Muscle layer of duodenum (tissue), 2 donors: ENCODE measurements at regions not wholly inside any gene's neighbourhood (a gene's known extent, or its start where the extent isn't known, plus 50 kb on each side); places are given as distances from the start of the nearest gene placed in this dataset.

ENCODE experiments used
- H3K27ac ChIP-seq: one replicate; pipeline ENCODE4 v1.7.0; 2013; ENCODE audit warnings: mild to moderate bottlenecking, low read length
- H3K27me3 ChIP-seq: one replicate; pipeline ENCODE4 v1.7.0; 2013; ENCODE audit warnings: low read depth, mild to moderate bottlenecking, control low read depth, low read length
- H3K36me3 ChIP-seq, 2 donors: one replicate each; pipeline ENCODE4 v1.7.0; 2013; ENCODE audit warnings: low read length in 2 of 2, control low read depth in 1 of 2, mild to moderate bottlenecking in 1 of 2; ENCODE audit not compliant: insufficient read depth in 2 of 2, control insufficient read depth in 1 of 2
- H3K4me1 ChIP-seq, 2 donors: one replicate each; pipeline ENCODE4 v1.7.0; 2013; ENCODE audit warnings: low read length in 2 of 2, mild to moderate bottlenecking in 2 of 2, control low read depth in 1 of 2, moderate library complexity in 1 of 2; ENCODE audit not compliant: insufficient read depth in 2 of 2, control insufficient read depth in 1 of 2
- H3K4me3 ChIP-seq, 2 donors: one replicate each; pipeline ENCODE4 v1.7.0; 2013; ENCODE audit warnings: low read length in 2 of 2, low read depth in 1 of 2, mild to moderate bottlenecking in 1 of 2
- H3K9me3 ChIP-seq, 2 donors: one replicate each; pipeline ENCODE4 v1.7.0; 2013; ENCODE audit warnings: low read length in 2 of 2, control low read depth in 1 of 2, mild to moderate bottlenecking in 1 of 2; ENCODE audit not compliant: control insufficient read depth in 1 of 2
- donor health status: healthy.

GRCh38 chr20:60204601-60205000 lies 246.4 kb downstream of the CDH26 start:
- H3K4me1 ChIP-seq, result no peaks in the 10 kb centered on the region

DNA sequence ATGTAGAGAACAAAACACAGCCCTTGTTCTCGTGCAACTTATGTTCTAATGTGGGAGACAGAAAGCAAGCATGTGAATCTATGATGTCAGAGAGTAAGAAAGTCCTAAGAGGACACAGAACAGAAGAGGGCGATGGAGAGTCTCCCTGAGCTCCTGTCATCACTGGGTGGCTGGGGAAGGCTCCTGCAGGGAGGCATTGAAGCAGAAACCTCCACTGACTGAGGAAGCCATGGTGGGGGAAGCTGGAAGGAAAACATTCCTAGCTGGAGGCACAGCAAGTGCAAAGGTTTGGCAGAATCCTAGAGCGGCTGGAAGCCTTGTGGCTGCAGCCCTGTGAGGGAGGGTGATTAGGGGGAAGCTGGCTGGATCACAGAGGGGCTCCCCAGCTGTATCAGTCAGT lies 248.0 kb downstream of the CDH26 start:
- Histone ChIP-seq H3K27me3 (no peaks in the 10 kb centered on the region), H3K9me3 (no peaks in the 10 kb centered on the region), H3K4me1 (no peaks in the 10 kb centered on the region), H3K36me3 (no peaks in the 10 kb centered on the region), H3K27ac (no peak overlapping the region), H3K4me3 (no peak overlapping the region)

More at GRCh38 chr20:60204601-60205000, 246.4 kb downstream of the CDH26 start:
- Histone ChIP-seq H3K36me3 (no peaks in the 10 kb centered on the region), H3K9me3 (no peaks in the 10 kb centered on the region), H3K27me3 (no peaks in the 10 kb centered on the region), H3K27ac (no peak overlapping the region), H3K4me3 (no peak overlapping the region)

- no peaks in the 10 kb centered on the region for H3K4me1 ChIP-seq
- no peaks in the 10 kb centered on the region for H3K27me3 ChIP-seq
- H3K36me3 ChIP-seq, result no peaks in the 10 kb centered on the region
- no peak overlapping the region for H3K27ac ChIP-seq
- H3K9me3 ChIP-seq, result no peaks in the 10 kb centered on the region
- no peak overlapping the region for H3K4me3 ChIP-seq
Measured at GRCh38 chr20:60209048-60209447, 250.8 kb downstream of the CDH26 start.

- H3K27ac ChIP-seq, result no peak overlapping the region
- H3K4me3 ChIP-seq, result no peak overlapping the region
- no peaks in the 10 kb centered on the region for H3K36me3 ChIP-seq
- no peaks in the 10 kb centered on the region for H3K9me3 ChIP-seq
- no peaks in the 10 kb centered on the region for H3K4me1 ChIP-seq
- H3K27me3 ChIP-seq, result no peaks in the 10 kb centered on the region
Measured at GRCh38 chr20:60210779-60211617, 252.8 kb downstream of the CDH26 start.

GRCh38 chr20:60211618-60212463 lies 253.6 kb downstream of the CDH26 start:
- no peak overlapping the region for H3K4me3 ChIP-seq
- no peaks in the 10 kb centered on the region for H3K9me3 ChIP-seq
- H3K36me3 ChIP-seq, result no peaks in the 10 kb centered on the region
- no peak overlapping the region for H3K27ac ChIP-seq
- no peaks in the 10 kb centered on the region for H3K27me3 ChIP-seq
- H3K4me1 ChIP-seq, result no peaks in the 10 kb centered on the region

DNA sequence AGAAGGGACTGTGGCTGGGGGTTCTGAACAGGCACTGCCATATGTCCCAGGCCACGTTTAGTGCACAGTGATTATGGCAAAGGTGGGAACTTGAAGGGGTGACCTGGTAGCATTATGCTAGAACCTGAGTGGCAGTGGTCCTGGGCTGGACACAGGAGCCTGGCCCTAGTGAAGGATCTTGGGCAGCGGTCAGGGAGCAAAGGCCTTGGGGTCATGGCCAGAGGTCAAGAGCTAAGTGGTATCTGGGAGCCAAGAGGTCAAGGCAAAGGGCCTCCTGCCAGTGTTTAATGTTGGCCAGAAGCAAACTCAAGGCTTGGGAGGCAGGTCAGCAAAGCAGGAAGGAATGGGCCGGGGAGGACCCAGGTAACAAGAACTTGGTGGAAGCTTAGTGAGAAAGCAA lies 254.5 kb downstream of the CDH26 start:
- Histone ChIP-seq H3K36me3 (no peaks in the 10 kb centered on the region), H3K4me1 (no peaks in the 10 kb centered on the region), H3K9me3 (no peaks in the 10 kb centered on the region), H3K4me3 (no peak overlapping the region), H3K27ac (no peak overlapping the region), H3K27me3 (no peaks in the 10 kb centered on the region)

GRCh38 chr20:60213126-60213893 lies 255.1 kb downstream of the CDH26 start:
- no peaks in the 10 kb centered on the region for H3K9me3 ChIP-seq
- H3K27ac ChIP-seq, result no peak overlapping the region
- H3K36me3 ChIP-seq, result no peaks in the 10 kb centered on the region
- no peaks in the 10 kb centered on the region for H3K4me1 ChIP-seq
- no peak overlapping the region for H3K4me3 ChIP-seq
- no peaks in the 10 kb centered on the region for H3K27me3 ChIP-seq

DNA sequence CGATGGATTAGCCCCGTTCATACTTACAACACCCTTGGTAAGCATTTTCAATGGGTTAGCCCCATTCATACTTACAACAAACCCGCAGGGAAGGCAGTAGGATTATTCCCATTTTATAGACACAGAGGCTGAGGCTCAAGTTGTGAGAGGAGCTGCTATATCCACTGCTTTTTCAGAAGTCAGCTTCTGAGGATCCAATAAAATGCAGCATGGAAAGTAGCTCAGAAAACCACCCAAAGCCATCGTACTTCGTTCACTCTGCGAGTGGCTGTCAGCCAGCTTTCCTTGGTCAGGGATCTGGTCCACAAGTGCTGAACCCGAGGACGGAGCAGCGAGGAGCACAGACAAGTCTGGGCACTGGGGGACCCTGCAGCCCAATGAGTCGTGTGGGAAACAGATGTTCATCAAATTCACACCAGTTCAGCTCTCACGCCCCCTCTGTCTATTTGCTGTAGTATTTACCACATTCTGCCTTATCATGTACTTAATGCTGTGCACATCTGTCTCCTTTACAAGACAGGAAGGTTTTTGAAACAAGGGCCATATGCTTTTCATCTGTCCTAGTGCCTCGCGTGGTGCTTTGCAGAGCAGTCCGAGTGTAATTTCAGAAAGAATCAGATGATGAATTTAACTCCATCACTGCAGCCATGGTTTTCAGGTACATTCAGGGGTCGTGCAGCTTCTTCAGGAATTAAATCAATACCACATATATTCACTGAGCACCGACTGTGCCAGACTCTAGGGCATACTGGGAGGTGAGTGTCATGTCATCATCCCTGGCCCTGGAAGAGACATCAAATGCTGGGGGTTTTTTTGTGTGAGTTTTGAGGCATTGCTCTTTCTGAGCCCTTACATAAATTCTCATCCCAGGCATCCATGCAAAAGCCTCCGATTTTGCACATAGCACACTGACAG lies 256.9 kb downstream of the CDH26 start:
- H3K27me3 ChIP-seq, result no peaks in the 10 kb centered on the region
- no peaks in the 10 kb centered on the region for H3K36me3 ChIP-seq
- H3K4me3 ChIP-seq, result no peak overlapping the region

DNA sequence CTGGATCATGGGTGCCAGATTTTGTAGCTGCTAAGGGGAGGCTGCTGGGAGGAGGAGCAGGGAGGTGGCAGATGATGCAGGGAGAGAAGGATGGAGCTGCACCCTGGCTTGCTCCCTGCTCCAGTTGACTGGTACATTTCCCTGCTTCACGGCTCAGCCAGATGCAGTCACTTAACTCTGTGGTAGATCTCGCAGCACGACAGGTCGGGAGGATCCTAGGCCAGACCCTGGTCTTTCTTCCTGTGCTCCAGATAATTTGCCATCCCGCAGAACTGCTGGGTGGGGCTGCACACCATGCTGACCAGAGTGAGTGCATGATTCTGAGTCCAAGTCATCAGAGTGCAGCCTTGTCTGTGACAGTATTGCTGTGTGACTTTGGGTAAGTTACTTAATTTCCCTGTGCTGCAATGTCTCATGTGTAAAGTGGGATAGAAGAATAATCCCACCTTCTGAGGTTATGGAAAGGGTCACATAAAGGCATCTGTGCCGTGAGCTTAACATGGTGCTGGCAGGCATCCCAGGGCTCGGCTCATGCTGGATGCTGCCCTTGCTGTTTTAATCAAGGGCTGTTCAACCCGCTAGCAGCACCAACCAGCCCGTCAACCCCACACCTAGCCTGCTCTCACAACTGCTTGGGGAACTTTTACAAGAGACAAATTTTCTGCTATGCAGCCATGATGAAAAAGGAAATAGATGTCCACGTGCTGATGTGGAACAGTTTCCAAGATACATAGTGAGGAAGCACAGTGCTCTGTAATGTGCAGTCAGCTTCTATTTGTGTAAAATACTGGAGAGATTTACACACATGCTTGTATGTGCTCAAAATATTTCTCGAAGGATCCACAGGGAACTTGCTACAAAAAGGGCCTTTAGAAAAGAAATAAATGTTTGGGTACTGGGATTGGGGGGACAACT lies 257.9 kb downstream of the CDH26 start:
- H3K36me3 ChIP-seq, result no peaks in the 10 kb centered on the region

More for the DNA sequence above, 256.9 kb downstream of the CDH26 start:
- no peaks in the 10 kb centered on the region for H3K9me3 ChIP-seq
- no peak overlapping the region for H3K27ac ChIP-seq
- H3K4me1 ChIP-seq, result no peaks in the 10 kb centered on the region

DNA sequence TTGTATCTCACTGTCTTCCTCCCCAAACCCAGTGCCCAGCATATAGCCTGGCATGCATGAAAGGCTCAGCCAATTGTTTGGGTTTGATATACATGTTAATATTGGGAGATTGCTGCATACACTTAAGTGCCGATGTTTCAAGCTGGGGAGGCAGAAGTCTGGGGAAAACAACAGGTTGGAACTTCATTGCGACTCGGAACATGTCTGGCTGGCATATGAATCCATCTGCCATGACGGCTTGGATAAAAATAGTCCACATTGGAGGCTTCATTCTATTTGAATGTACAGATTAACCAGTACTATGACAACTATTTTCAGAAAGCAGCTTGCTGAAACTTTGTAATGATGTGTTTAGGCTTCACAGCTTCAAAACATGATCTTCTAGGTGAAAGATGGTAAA lies 261.0 kb downstream of the CDH26 start:
- H3K27me3 ChIP-seq, result no peaks in the 10 kb centered on the region
- no peak overlapping the region for H3K4me3 ChIP-seq
- no peaks in the 10 kb centered on the region for H3K4me1 ChIP-seq
- no peaks in the 10 kb centered on the region for H3K36me3 ChIP-seq
- no peak overlapping the region for H3K27ac ChIP-seq
- no peaks in the 10 kb centered on the region for H3K9me3 ChIP-seq

More for the DNA sequence above, 257.9 kb downstream of the CDH26 start:
- H3K27me3 ChIP-seq, result no peaks in the 10 kb centered on the region
- no peak overlapping the region for H3K4me3 ChIP-seq
- no peaks in the 10 kb centered on the region for H3K9me3 ChIP-seq
- H3K4me1 ChIP-seq, result no peaks in the 10 kb centered on the region
- H3K27ac ChIP-seq, result no peak overlapping the region
